HG02970 (cell line): ENCODE measurements at regions not wholly inside any gene's neighbourhood (a gene's known extent, or its start where the extent isn't known, plus 50 kb on each side); places are given as distances from the start of the nearest gene placed in this dataset.

Source experiments
- ATAC-seq: cut with Tn5 transposase; IDR thresholded peaks from one replicate; pipeline ENCODE4 v1.9.1; 2021; ENCODE audit warnings: mild to moderate bottlenecking, moderate library complexity, moderate number of reproducible peaks; ENCODE audit not compliant: unreplicated experiment, low FRiP score

GRCh38 chrX:7307720-7308119, 159.8 kb upstream of the PUDP start:
- no peak for ATAC-seq

GRCh38 chrX:7294483-7294882, 146.5 kb upstream of the PUDP start:
- no peak for ATAC-seq

GRCh38 chrX:7286168-7286837, 138.3 kb upstream of the PUDP start:
- no peak for ATAC-seq

- ATAC-seq, result no peak
Observed at GRCh38 chrX:7285765-7286164, 137.8 kb upstream of the PUDP start.

- no peak for ATAC-seq
Observed at GRCh38 chrX:7283741-7284140, 135.8 kb upstream of the PUDP start.

GRCh38 chrX:7280520-7280919, 132.6 kb upstream of the PUDP start:
- ATAC-seq, result no peak

GRCh38 chrX:7272346-7272745, 124.4 kb upstream of the PUDP start:
- no peak for ATAC-seq

- ATAC-seq, result no peak
Observed at GRCh38 chrX:7270933-7271332, 123.0 kb upstream of the PUDP start.

GRCh38 chrX:7269991-7270390, 122.0 kb upstream of the PUDP start:
- ATAC-seq, result no peak

GRCh38 chrX:7269589-7269988, 121.6 kb upstream of the PUDP start:
- ATAC-seq, result no peak

- no peak for ATAC-seq
Observed at GRCh38 chrX:7266288-7266687, 118.3 kb upstream of the PUDP start.

GRCh38 chrX:7264399-7264798, 116.4 kb upstream of the PUDP start:
- ATAC-seq, result no peak

- ATAC-seq, result no peak
Observed at GRCh38 chrX:7263961-7264360, 116.0 kb upstream of the PUDP start.

GRCh38 chrX:7263330-7263729, 115.4 kb upstream of the PUDP start:
- no peak for ATAC-seq

- no peak for ATAC-seq
Observed at GRCh38 chrX:7262551-7262950, 114.6 kb upstream of the PUDP start.

GRCh38 chrX:7261672-7262332, 113.8 kb upstream of the PUDP start:
- peak; percentile 89 for ATAC-seq

- ATAC-seq, result no peak
Observed at GRCh38 chrX:7254144-7254543, 106.2 kb upstream of the PUDP start.

- ATAC-seq, result no peak
Observed at GRCh38 chrX:7253565-7253964, 105.6 kb upstream of the PUDP start.

GRCh38 chrX:7252013-7252610, 104.2 kb upstream of the PUDP start:
- ATAC-seq, result no peak

GRCh38 chrX:7247346-7247745, 99.4 kb upstream of the PUDP start:
- ATAC-seq, result no peak

GRCh38 chrX:7244405-7244804, 96.5 kb upstream of the PUDP start:
- no peak for ATAC-seq

GRCh38 chrX:7242613-7243012, 94.7 kb upstream of the PUDP start:
- peak; percentile 72 for ATAC-seq
